IMR-90 (cell line): ENCODE measurements at regions not wholly inside any gene's neighbourhood (a gene's known extent, or its start where the extent isn't known, plus 50 kb on each side); places are given as distances from the start of the nearest gene placed in this dataset.

ENCODE experiments used
- ATAC-seq: fragments of 200-7000 bp; cut with Tn5 transposase; 2 replicates; pipeline ENCODE4 v1.9.1; 2020; ENCODE audit warnings: low read depth, mild to moderate bottlenecking, moderate library complexity
- BruUV-seq: library from RNA; stranded (reverse); fragments of 400-500 nt; replicated peaks from 2 replicates; lab custom pipeline; 2021; lab: Mats Ljungman, UMichigan
- CTCF ChIA-PET: fragments of 300-600 bp; formaldehyde crosslinking; extraction: SDS; loops from one replicate; lab custom pipeline; 2021; ENCODE audit warnings: antibody characterized with exemption; lab: Yijun Ruan, JAX
- POLR2A ChIA-PET: fragments of 300-600 bp; sonication (Branson Sonifier 250); formaldehyde crosslinking; loops from one replicate; lab custom pipeline; 2022; ENCODE audit warnings: antibody characterized with exemption; ENCODE audit not compliant: unreplicated experiment; lab: Charles Lee
- DNase-seq: peaks from one replicate; pipeline ENCODE4 v3.0.0; 2013
- H2AFZ ChIP-seq: replicated peaks from 2 replicates; pipeline ENCODE3; 2013; ENCODE audit warnings: low read length, mild to moderate bottlenecking; ENCODE audit not compliant: poor library complexity
- H2AK5ac ChIP-seq: 2 replicates; pipeline ENCODE4 v1.6.1; 2013; ENCODE audit warnings: low read depth, low read length, inconsistent platforms
- H2AK9ac ChIP-seq: replicated peaks from 2 replicates; pipeline ENCODE3; 2013; ENCODE audit warnings: mild to moderate bottlenecking, low read depth, low read length, moderate library complexity; ENCODE audit not compliant: poor library complexity
- H2BK120ac ChIP-seq: 2 replicates; pipeline ENCODE4 v1.6.1; 2013; ENCODE audit warnings: low read depth, low read length, inconsistent platforms
- H2BK15ac ChIP-seq: 3 replicates; pipeline ENCODE4 v1.6.1; 2013; ENCODE audit warnings: low read depth, low read length, inconsistent platforms
- H2BK20ac ChIP-seq: 2 replicates; pipeline ENCODE4 v1.6.1; 2013; ENCODE audit warnings: low read depth, mild to moderate bottlenecking, inconsistent platforms, low read length, moderate library complexity
- H2BK5ac ChIP-seq: 2 replicates; pipeline ENCODE4 v1.6.1; 2013; ENCODE audit warnings: mild to moderate bottlenecking, low read depth, low read length, inconsistent platforms; ENCODE audit not compliant: poor library complexity, severe bottlenecking
- H3K14ac ChIP-seq: replicated peaks from 2 replicates; pipeline ENCODE4 v1.6.1; 2013; ENCODE audit warnings: low read depth, low read length, inconsistent platforms
- H3K18ac ChIP-seq: 2 replicates; pipeline ENCODE4 v1.6.1; 2013; ENCODE audit warnings: low read depth, low read length, control low read depth
- H3K23ac ChIP-seq: 2 replicates; pipeline ENCODE4 v1.6.1; 2013; ENCODE audit warnings: low read depth, low read length, inconsistent platforms
- H3K27ac ChIP-seq: 2 replicates; pipeline ENCODE4 v1.5.1; 2013; ENCODE audit warnings: mild to moderate bottlenecking, control low read depth, low read length; ENCODE audit not compliant: insufficient read depth
- H3K27me3 ChIP-seq: 2 replicates; pipeline ENCODE4 v1.6.1; 2013; ENCODE audit warnings: low read length; ENCODE audit not compliant: control insufficient read depth, insufficient read depth
- H3K36me3 ChIP-seq: 2 replicates; pipeline ENCODE4 v1.6.1; 2013; ENCODE audit warnings: low read length, mixed read lengths; ENCODE audit not compliant: control insufficient read depth, insufficient read depth
- H3K4ac ChIP-seq: 2 replicates; pipeline ENCODE4 v1.6.1; 2013; ENCODE audit warnings: low read depth, low read length, inconsistent platforms
- H3K4me1 ChIP-seq: 2 replicates; pipeline ENCODE4 v1.6.1; 2013; ENCODE audit warnings: low read length, mixed read lengths; ENCODE audit not compliant: control insufficient read depth, insufficient read depth
- H3K4me2 ChIP-seq: 2 replicates; pipeline ENCODE4 v1.6.1; 2013; ENCODE audit warnings: low read depth, mild to moderate bottlenecking, control low read depth, low read length, moderate library complexity
- H3K4me3 ChIP-seq: 2 replicates; pipeline ENCODE4 v1.5.1; 2013; ENCODE audit warnings: low read depth, mild to moderate bottlenecking, control low read depth, low read length, moderate library complexity; ENCODE audit not compliant: insufficient read depth
- H3K56ac ChIP-seq: 2 replicates; pipeline ENCODE4 v1.6.1; 2013; ENCODE audit warnings: low read length, inconsistent platforms; ENCODE audit not compliant: insufficient read depth; ENCODE audit errors: extremely low read depth
- H3K79me1 ChIP-seq, 2 experiments: 2 replicates each; pipeline ENCODE4 v1.6.1; 2013; ENCODE audit warnings: low read length in 2 of 2, inconsistent platforms in 1 of 2, low read depth in 1 of 2
- H3K9ac ChIP-seq: 2 replicates; pipeline ENCODE4 v1.6.1; 2013; ENCODE audit warnings: low read depth, low read length, control low read depth
- H3K9me1 ChIP-seq: 2 replicates; pipeline ENCODE4 v1.6.1; 2013; ENCODE audit warnings: low read length, inconsistent platforms; ENCODE audit not compliant: insufficient read depth
- H3K9me3 ChIP-seq: 2 replicates; pipeline ENCODE4 v1.6.1; 2013; ENCODE audit warnings: low read length; ENCODE audit not compliant: control insufficient read depth, insufficient read depth
- H4K20me1 ChIP-seq: 2 replicates; pipeline ENCODE4 v1.6.1; 2013; ENCODE audit warnings: low read length, inconsistent platforms; ENCODE audit not compliant: insufficient read depth
- H4K5ac ChIP-seq: 2 replicates; pipeline ENCODE4 v1.6.1; 2013; ENCODE audit warnings: mild to moderate bottlenecking, low read depth, low read length, control low read depth
- H4K8ac ChIP-seq, 2 experiments: 2 replicates each; pipeline ENCODE4 v1.6.1; 2013; ENCODE audit warnings: low read depth in 2 of 2, low read length in 2 of 2, control low read depth in 1 of 2, inconsistent platforms in 1 of 2
- H4K91ac ChIP-seq: 2 replicates; pipeline ENCODE4 v1.6.1; 2013; ENCODE audit warnings: low read depth, low read length, inconsistent platforms; ENCODE audit not compliant: insufficient read depth
- CHD1 ChIP-seq: IDR thresholded peaks from 2 replicates; pipeline ENCODE4 v1.6.1; 2012; ENCODE audit warnings: low read depth, low read length, improper control_type of control experiment
- MAFK ChIP-seq: IDR thresholded peaks from 2 replicates; pipeline ENCODE4 v1.6.1; 2012; ENCODE audit warnings: low read depth, low read length, improper control_type of control experiment
- MXI1 ChIP-seq: IDR thresholded peaks from 2 replicates; pipeline ENCODE4 v1.6.1; 2012; ENCODE audit warnings: low read depth, mild to moderate bottlenecking, low read length, moderate library complexity, borderline replicate concordance
- NFE2L2 ChIP-seq: fragments of 150-350 bp; IDR thresholded peaks from 2 replicates; pipeline ENCODE4 v1.6.1; 2016; ENCODE audit warnings: low read depth, mild to moderate bottlenecking, low read length
- WGBS, 2 experiments: methylation state at CpG; one replicate each; pipeline versions ENCODE4 v1.1.5 to v1.1.7; 2013; ENCODE audit warnings: missing lambda C conversion rate in 2 of 2; ENCODE audit not compliant: insufficient read length in 1 of 2; ENCODE audit errors: extremely low coverage in 2 of 2; 5-methylcytosine and 5-hydroxymethylcytosine counted together
- dilution Hi-C: fragments of 300-500 bp; cut with HindIII; formaldehyde crosslinking; loops from one replicate; pipeline ENCODE4 v1.14.3; 2018; ENCODE audit warnings: low sequenced_read_pairs; ENCODE audit not compliant: unreplicated experiment
- in situ Hi-C: fragments of 300-500 bp; cut with MboI; formaldehyde crosslinking; loops from 3 replicates; pipeline ENCODE4 v1.14.3; 2019; ENCODE audit warnings: low sequenced_read_pairs, inconsistent platforms, mixed read lengths
- intact Hi-C: fragments of 100-400 bp; cut with micrococcal nuclease; formaldehyde crosslinking; loops from 2 replicates; pipeline ENCODE4 v1.10.0; 2022
- TF ChIP-seq, protein P1 (sequence below): fragments of 150-350 bp; IDR thresholded peaks from 2 replicates; pipeline ENCODE4 v1.6.1; 2016; ENCODE audit warnings: low read depth, mild to moderate bottlenecking, low read length, moderate library complexity, borderline replicate concordance
- TF ChIP-seq, protein P2 (sequence below): conservative IDR thresholded peaks from 2 replicates; pipeline ENCODE4 v1.5.1; 2012; ENCODE audit warnings: mild to moderate bottlenecking, low read depth, low read length, improper control_type of control experiment

DNA sequence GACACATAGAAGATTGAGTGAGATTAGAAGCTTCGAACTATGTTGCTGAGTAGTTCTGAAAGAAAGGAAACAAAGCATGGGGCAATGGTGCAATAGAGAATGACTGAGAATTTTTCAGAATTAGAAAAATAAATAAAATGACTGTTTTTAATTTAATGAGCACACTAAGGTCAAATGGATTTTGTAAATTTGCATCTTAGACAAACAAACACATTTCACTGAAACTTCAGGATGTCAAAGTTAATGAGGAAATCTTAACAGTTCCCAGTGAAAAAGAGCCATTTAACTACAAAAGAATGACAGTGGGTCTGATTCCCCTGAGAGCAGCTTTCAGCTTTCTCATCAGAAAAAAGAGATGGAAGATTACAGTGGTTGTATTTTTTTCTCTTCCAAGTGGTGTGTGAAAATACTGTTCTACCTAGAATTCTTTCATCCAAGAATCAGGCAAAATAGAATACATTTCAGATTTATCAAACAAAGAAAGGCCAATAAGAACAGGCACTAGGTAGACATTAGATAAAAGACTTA, 591.9 kb downstream of the SEMA5A start:
- H4K20me1 ChIP-seq, result no peaks in the 10 kb centered on the region
- in situ Hi-C loops (no loop called here), dilution Hi-C loops (no loop called here), intact Hi-C loops (no loop called here)
- H3K36me3 ChIP-seq, result no peaks in the 10 kb centered on the region
- WGBS, 2 experiments, result no CpG with 5 or more reads among the region's 1 CpG
- peak overlapping the region; percentile 31; the same call in 1 of the 2 replicates for H3K4me2 ChIP-seq
- H2BK5ac ChIP-seq, result peak overlapping the region; percentile 18
- no peak overlapping the region for H3K4me3 ChIP-seq
- no peaks in the 10 kb centered on the region for H3K79me1 ChIP-seq
- no peak overlapping the region for H2AK9ac ChIP-seq
- H2BK15ac ChIP-seq, result no peak overlapping the region
- H3K9me1 ChIP-seq, result no peaks in the 10 kb centered on the region
- H3K27ac ChIP-seq, result no peak overlapping the region
- TF ChIP-seq, protein P1, sequence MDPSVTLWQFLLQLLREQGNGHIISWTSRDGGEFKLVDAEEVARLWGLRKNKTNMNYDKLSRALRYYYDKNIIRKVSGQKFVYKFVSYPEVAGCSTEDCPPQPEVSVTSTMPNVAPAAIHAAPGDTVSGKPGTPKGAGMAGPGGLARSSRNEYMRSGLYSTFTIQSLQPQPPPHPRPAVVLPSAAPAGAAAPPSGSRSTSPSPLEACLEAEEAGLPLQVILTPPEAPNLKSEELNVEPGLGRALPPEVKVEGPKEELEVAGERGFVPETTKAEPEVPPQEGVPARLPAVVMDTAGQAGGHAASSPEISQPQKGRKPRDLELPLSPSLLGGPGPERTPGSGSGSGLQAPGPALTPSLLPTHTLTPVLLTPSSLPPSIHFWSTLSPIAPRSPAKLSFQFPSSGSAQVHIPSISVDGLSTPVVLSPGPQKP, result no peak
- TF ChIP-seq MAFK, result no peak
- no peak for TF ChIP-seq NFE2L2
- TF ChIP-seq CHD1, result no peak
- TF ChIP-seq MXI1, result no peak
- TF ChIP-seq, protein P2, sequence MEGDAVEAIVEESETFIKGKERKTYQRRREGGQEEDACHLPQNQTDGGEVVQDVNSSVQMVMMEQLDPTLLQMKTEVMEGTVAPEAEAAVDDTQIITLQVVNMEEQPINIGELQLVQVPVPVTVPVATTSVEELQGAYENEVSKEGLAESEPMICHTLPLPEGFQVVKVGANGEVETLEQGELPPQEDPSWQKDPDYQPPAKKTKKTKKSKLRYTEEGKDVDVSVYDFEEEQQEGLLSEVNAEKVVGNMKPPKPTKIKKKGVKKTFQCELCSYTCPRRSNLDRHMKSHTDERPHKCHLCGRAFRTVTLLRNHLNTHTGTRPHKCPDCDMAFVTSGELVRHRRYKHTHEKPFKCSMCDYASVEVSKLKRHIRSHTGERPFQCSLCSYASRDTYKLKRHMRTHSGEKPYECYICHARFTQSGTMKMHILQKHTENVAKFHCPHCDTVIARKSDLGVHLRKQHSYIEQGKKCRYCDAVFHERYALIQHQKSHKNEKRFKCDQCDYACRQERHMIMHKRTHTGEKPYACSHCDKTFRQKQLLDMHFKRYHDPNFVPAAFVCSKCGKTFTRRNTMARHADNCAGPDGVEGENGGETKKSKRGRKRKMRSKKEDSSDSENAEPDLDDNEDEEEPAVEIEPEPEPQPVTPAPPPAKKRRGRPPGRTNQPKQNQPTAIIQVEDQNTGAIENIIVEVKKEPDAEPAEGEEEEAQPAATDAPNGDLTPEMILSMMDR, result no peak
- no peak overlapping the region for H3K56ac ChIP-seq
- peak overlapping the region; percentile 25; the same call in 1 of the 2 replicates for H3K4ac ChIP-seq
- POLR2A ChIA-PET, result no interaction called here
- peak overlapping the region in 1 of 2 experiments; percentile 52; a peak in 2 of 4 replicates for H4K8ac ChIP-seq
- BruUV-seq, result no TSS peak
- no peak overlapping the region for H3K9ac ChIP-seq
- H3K4me1 ChIP-seq, result peaks cover 11% of the 10 kb centered on the region
- H2AFZ ChIP-seq, result no peak overlapping the region
- 0 out of 2 replicates have a peak overlapping the region, but pooled peaks have one; percentile 10 for H4K91ac ChIP-seq
- H3K14ac ChIP-seq, result no peak overlapping the region; the same call in 1 of the 2 replicates
- CTCF ChIA-PET, result interaction anchor here (0.7 kb wide), 1 partner anchor 103 kb away, joined by 3 read pairs; no protein-coding TSS in a partner anchor
- ATAC-seq (no peak; the same call in 1 of the 2 replicates), DNase-seq (peak; percentile 2)
- peak overlapping the region; percentile 82 for H4K5ac ChIP-seq
- H2AK5ac ChIP-seq, result no peak overlapping the region
- no peaks in the 10 kb centered on the region for H3K9me3 ChIP-seq
- H3K18ac ChIP-seq, result peak overlapping the region; percentile 82
- no peak overlapping the region for H3K23ac ChIP-seq
- H2BK20ac ChIP-seq, result peak overlapping the region; percentile 74; the same call in 1 of the 2 replicates
- no peaks in the 10 kb centered on the region for H3K27me3 ChIP-seq
- peak overlapping the region; percentile 84 for H2BK120ac ChIP-seq
